Effector memory CD4-positive, alpha-beta T cell (primary cell): ENCODE measurements at regions not wholly inside any gene's neighbourhood (a gene's known extent, or its start where the extent isn't known, plus 50 kb on each side); places are given as distances from the start of the nearest gene placed in this dataset.

Source experiments
- DNase-seq, 3 donors: peaks; one replicate each; pipeline ENCODE4 v3.0.0-alpha.2; 2020
- H3K27ac ChIP-seq: 2 replicates; pipeline ENCODE4 v1.7.0; 2013; ENCODE audit warnings: mild to moderate bottlenecking, low read length, moderate library complexity; ENCODE audit not compliant: insufficient read depth, poor library complexity, severe bottlenecking
- H3K27me3 ChIP-seq: replicated peaks from 2 replicates; pipeline ENCODE4 v1.7.0; 2013; ENCODE audit warnings: mild to moderate bottlenecking, low read length; ENCODE audit not compliant: insufficient read depth, control insufficient read depth, poor library complexity, severe bottlenecking
- H3K36me3 ChIP-seq: 2 replicates; pipeline ENCODE4 v1.7.0; 2013; ENCODE audit warnings: mild to moderate bottlenecking, low read length, moderate library complexity; ENCODE audit not compliant: control insufficient read depth, insufficient read depth
- H3K4me1 ChIP-seq: 2 replicates; pipeline ENCODE4 v1.7.0; 2013; ENCODE audit warnings: low read length, mild to moderate bottlenecking; ENCODE audit not compliant: control insufficient read depth, insufficient read depth, poor library complexity, severe bottlenecking
- H3K4me3 ChIP-seq: 2 replicates; pipeline ENCODE4 v1.7.0; 2013; ENCODE audit warnings: low read length, low read depth, mild to moderate bottlenecking; ENCODE audit not compliant: insufficient read depth, poor library complexity, severe bottlenecking
- H3K9me3 ChIP-seq: 2 replicates; pipeline ENCODE4 v1.7.0; 2013; ENCODE audit warnings: mild to moderate bottlenecking, low read length, moderate library complexity; ENCODE audit not compliant: control insufficient read depth

DNA sequence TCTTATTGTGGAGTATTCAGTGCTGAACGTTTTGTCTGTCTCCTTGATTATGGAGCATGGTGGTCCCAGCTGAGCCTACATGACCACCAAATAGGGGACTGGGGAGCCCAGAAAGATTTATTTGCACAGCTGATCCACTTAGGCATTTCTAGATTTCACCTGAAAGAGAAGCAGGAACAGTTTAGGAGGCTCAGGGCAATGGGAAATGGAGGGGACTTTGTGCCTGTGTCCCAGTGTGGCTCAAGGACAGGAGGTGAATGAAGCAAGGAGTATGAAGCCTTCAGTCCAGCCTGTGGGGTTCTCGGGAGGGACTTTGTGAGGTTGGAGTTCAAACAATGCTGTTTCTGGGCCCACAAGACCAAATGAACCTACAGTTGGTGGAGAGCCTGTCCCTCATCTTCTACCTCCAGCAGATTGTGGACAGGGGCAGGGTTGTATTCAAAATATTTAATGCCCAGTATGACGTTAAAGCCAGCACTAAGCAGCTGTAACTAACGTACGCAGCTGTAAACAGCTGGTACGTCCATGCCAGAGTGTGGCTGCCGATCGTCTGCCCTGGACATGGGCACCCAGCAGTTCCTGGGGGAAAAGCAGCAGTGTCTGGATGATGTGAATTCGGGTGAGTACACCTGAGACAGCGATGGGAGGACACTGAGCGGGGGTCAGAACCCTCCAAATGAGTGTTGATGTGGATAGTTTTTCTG is 164.9 kb upstream of the RAB4A start:
- no peak overlapping the region for H3K4me3 ChIP-seq
- no peak for DNase-seq
- H3K9me3 ChIP-seq = no peaks in the 10 kb centered on the region
- H3K27ac ChIP-seq = no peak overlapping the region
- H3K4me1 ChIP-seq = no peaks in the 10 kb centered on the region
- H3K36me3 ChIP-seq = no peaks in the 10 kb centered on the region
- H3K27me3 ChIP-seq = no peaks in the 10 kb centered on the region

DNA sequence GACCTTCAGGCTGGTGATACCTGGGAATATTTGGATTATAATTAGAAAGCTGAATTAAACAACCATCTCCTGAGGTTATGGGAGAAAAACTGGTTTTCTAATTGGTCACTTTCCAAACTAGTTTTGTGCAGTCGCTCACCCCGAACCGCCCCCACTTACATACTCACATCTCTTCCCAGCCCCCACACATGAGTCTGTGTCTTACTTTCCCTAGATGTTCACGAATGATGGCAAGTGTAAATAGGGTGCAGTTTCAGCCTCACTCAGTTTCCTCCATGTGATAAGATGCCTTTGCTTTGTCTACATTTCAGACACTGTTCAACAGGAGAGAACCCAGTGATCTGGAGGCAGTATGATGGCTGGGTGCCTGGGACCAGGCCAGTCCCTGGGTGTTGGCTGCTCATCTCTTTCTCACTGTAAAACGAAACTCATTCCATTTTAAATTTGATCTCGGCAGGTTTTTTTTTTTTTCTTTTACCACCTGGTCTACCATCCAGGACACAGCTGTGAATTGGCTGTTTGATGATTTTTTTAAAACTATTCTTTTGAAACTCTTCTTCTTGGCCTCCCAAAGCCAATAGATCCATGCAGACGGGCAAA is 164.3 kb upstream of the RAB4A start:
- no peaks in the 10 kb centered on the region for H3K4me1 ChIP-seq
- no peak overlapping the region for H3K4me3 ChIP-seq
- H3K27me3 ChIP-seq = no peaks in the 10 kb centered on the region
- H3K27ac ChIP-seq = no peak overlapping the region
- H3K9me3 ChIP-seq = no peaks in the 10 kb centered on the region
- no peaks in the 10 kb centered on the region for H3K36me3 ChIP-seq
- DNase-seq = no peak

DNA sequence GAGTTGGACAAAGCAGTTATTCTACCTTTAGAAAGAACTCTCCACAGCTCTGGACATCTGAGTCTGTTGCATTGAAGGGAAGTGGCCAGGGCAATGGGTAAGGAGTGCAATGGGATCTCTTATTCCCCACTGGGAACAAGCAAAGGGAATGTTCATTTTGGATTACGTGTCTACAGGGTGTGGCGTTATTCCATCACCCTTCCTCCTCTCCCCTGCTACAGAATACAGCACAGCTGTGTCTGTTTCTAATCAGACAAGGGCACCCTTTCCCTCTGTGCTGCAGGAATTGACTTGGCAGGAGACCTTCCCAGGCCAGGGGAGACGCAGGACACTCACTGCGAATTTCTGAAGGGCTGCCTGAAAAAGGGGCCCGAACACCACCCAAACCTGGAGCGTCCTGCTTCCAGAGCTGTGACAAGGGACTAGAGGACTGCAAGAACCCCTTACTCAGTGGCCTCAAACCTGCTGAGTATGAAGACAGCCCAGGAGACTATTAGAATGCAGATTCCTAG is 163.6 kb upstream of the RAB4A start:
- DNase-seq = no peak
- no peak overlapping the region for H3K27ac ChIP-seq
- no peaks in the 10 kb centered on the region for H3K4me1 ChIP-seq
- H3K4me3 ChIP-seq = no peak overlapping the region
- H3K9me3 ChIP-seq = no peaks in the 10 kb centered on the region
- H3K27me3 ChIP-seq = no peaks in the 10 kb centered on the region
- no peaks in the 10 kb centered on the region for H3K36me3 ChIP-seq

DNA sequence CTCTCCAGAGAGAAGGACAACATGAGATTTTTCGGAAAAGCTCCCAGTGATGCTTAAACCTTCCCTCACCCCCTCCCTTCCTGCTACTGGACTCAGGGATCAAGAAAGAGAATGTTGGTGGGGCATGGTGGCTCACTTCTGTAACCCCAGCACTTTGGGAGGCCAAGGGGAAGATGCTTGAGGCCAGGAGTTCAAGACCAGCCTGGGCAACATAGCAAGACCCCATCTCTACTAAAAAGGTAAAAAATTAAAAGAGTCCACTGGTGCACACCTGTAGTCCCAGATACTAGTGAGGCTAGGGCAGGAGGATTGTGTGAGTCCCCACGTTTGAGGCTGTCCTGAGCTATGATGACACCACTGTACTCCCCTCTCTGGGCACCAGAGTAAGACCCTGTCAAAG is 162.9 kb upstream of the RAB4A start:
- H3K27me3 ChIP-seq = no peaks in the 10 kb centered on the region
- no peak for DNase-seq

DNA sequence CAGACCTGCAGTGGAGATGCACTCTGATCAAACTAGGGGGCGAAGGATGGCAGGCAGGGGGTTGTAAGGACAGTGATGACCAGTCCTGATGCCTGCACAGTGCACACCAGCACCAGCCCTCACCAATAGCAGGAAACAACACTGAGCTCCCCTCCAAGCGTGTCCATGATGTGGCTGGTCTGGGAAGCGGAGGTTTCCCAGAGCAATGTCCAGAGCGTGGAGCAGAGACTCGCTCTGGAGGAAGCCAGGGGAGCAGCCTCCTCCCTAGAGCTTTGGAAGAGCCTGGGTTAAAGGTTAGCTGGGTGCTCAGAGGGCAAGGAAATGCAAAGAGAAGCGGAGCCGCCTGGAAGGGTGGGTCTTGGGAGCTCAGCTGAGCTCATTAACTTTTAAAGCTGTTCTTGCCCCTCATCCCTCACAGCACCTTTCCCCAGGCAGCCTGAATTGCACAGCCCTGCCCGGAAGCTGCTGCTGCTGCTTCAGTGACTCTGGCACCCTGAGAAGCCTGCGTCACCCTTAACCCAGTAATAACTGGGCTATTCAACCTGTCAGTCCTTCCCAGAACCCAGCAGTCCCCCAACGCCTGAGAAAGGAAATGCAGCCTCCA is 162.2 kb upstream of the RAB4A start:
- no peak overlapping the region for H3K4me3 ChIP-seq
- no peak for DNase-seq
- no peaks in the 10 kb centered on the region for H3K27me3 ChIP-seq
- H3K36me3 ChIP-seq = no peaks in the 10 kb centered on the region
- no peaks in the 10 kb centered on the region for H3K9me3 ChIP-seq
- H3K27ac ChIP-seq = no peak overlapping the region
- no peaks in the 10 kb centered on the region for H3K4me1 ChIP-seq

More for the DNA sequence above, 162.9 kb upstream of the RAB4A start:
- H3K9me3 ChIP-seq = no peaks in the 10 kb centered on the region
- H3K27ac ChIP-seq = no peak overlapping the region
- no peaks in the 10 kb centered on the region for H3K4me1 ChIP-seq
- no peak overlapping the region for H3K4me3 ChIP-seq
- no peaks in the 10 kb centered on the region for H3K36me3 ChIP-seq

DNA sequence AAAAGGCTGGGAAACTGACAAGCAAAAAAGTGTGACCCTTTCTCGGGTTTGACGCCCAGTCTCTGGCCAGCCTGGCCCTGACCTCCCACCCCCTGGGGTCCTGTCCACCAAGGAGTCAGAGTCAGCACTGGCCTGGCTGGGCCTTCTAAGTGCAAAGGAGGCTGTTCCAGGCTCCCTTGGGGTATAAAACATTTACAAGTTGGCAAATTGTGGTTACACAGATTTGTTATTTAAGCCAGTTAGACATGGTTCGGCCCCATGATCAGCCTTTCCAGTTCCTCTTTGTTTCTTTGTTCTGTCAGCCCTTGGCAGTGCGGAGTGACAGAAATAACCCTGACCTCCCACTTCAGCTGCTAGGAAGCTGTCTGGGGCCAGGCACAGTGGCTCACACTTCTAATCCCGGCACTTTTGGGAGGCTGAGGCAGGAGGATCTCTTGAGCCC is 161.6 kb upstream of the RAB4A start:
- H3K9me3 ChIP-seq = no peaks in the 10 kb centered on the region
- no peaks in the 10 kb centered on the region for H3K36me3 ChIP-seq
- H3K27ac ChIP-seq = no peak overlapping the region
- peaks cover 2% of the 10 kb centered on the region for H3K4me1 ChIP-seq
- H3K27me3 ChIP-seq = no peaks in the 10 kb centered on the region
- H3K4me3 ChIP-seq = no peak overlapping the region
- no peak for DNase-seq

DNA sequence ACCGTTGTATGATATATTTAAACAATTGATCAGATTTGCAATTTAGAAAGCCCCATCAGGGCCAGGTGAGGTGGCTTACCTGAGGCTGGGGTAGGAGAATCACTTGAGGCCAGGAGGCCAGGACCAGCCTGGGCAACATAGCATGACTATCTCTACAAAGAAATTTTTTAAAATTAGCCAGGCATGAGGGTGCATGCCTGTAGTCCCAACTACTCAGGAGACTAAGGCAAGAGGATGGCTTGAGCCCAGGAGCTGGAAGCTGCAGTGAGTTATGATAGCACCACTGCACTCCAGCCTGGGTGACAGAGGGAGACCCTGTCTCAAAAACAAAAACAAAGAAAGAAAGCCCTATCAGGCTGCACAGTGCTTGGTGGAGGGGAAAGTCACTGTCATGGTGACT is 159.9 kb upstream of the RAB4A start:
- Histone ChIP-seq H3K9me3 (no peaks in the 10 kb centered on the region), H3K36me3 (no peaks in the 10 kb centered on the region), H3K4me1 (peaks cover 2% of the 10 kb centered on the region), H3K27ac (no peak overlapping the region), H3K4me3 (no peak overlapping the region), H3K27me3 (no peaks in the 10 kb centered on the region)
- no peak for DNase-seq

DNA sequence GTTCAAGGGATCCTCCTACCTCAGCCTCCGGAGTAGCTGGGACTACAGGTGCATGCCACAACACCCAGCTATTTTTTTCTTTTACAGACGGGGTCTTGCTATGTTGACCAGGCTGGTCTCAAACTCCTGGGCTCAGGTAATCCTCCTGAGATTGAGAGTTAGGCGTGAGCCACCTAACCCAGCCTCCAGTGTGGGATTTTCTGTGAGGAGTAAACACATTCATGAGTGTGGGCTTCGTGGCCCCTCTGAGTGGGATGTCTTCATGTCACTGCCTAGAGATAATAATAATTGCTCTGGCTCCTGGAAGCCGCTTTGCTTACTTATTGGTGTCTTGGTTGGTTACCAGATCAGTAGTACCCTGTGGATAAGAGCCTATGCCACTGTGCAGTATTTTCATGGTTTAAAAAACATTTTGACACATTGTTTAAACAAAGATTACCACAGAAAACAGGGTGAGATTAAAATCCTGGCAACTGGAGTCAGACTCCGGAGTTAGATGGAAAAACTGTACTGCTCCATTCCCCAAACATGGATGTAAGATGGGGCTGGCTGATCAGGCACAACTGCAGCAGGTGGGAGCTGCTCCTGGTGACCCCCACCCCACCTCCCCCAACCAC is 159.1 kb upstream of the RAB4A start:
- peaks cover 2% of the 10 kb centered on the region for H3K4me1 ChIP-seq
- no peaks in the 10 kb centered on the region for H3K9me3 ChIP-seq
- no peaks in the 10 kb centered on the region for H3K27me3 ChIP-seq
- H3K27ac ChIP-seq = no peak overlapping the region
- no peak for DNase-seq
- no peaks in the 10 kb centered on the region for H3K36me3 ChIP-seq
- H3K4me3 ChIP-seq = no peak overlapping the region

DNA sequence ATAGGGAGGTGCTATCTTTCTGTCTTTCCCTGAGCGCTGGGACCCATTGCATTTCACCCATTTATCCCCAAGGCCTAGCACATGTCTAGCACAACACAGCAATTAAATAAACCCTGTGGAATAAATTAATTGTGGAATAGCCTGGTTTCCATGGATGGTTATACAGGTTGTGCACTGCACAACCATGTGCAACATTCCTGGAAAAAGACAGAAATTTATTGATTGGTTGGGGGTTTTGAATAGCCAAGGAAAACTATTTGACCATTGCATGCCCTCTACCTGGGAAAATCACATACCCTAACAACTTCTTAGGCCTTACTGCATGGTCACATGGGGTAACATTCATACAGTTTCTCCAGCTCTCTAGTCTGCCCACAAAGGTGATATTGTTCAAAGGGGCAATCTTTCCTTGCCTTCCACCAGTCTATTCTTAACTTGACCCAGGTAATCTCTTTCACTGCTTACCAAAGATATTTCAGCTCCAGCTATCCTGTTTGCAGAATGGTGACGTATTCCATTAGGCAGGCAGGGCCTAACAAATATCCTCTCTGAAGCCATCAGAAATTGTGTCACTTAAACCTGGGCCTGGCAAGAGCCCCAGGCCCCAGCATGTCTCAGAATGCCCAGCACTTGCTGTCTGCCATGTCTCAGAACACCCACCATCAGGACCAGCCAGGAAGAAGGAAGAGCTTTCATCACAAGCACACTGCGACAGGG is 157.9 kb upstream of the RAB4A start:
- Histone ChIP-seq H3K4me3 (no peak overlapping the region), H3K4me1 (peaks cover 2% of the 10 kb centered on the region), H3K9me3 (no peaks in the 10 kb centered on the region), H3K27me3 (no peaks in the 10 kb centered on the region), H3K27ac (no peak overlapping the region), H3K36me3 (no peaks in the 10 kb centered on the region)
- no peak for DNase-seq
